ENCODE measurements at regions not wholly inside any gene's neighbourhood (a gene's known extent, or its start where the extent isn't known, plus 50 kb on each side); places are given as distances from the start of the nearest gene placed in this dataset.

DNA sequence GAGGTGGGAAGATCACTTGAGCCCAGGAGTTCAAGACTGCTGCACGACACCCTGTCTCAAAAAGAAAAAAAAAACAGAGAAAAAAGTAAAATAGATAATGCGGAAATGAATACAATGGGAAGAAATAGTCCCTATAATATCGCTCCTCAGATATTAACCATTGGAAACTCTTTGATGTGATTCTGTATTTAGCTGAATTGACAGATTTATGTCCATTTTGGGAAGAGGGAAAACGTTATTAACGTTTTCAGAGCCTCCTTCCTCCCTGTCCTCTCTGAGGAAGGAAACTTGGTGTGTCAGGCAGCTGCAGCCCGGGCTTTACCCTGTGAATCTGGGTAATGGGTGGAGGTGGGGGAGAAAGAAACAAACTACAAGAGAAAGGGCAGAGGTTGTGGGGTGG is 61.6 kb upstream of the ECE1 start:
- Histone ChIP-seq H3K36me3 (ENCODE audit: low read depth) (no peaks in the 10 kb centered on the region), H3K4me2 (no peak overlapping the region), H4K20me1 (ENCODE audit: insufficient read depth) (no peaks in the 10 kb centered on the region), H3K9me3 (ENCODE audit: insufficient read depth, low read depth) (no peaks in the 10 kb centered on the region), H2AFZ (no peak overlapping the region), H3F3A (ENCODE audit: insufficient read depth, low read depth) (no peaks in the 10 kb centered on the region), H3K9me2 (ENCODE audit: insufficient read depth) (no peaks in the 10 kb centered on the region), H3K4me3 (no peak overlapping the region), H3K79me2 (ENCODE audit: low read depth) (no peaks in the 10 kb centered on the region), H3K27me3 (ENCODE audit: insufficient read depth, low read depth) (no peaks in the 10 kb centered on the region), H3K27ac (no peak overlapping the region), H3K4me1 (replicated peaks; ENCODE audit: insufficient read depth) (no peaks in the 10 kb centered on the region)
- intact Hi-C loops (cut with micrococcal nuclease; ENCODE audit: unreplicated experiment), result no loop called here
- DNase-seq, result no peak
- ChIA-PET CTCF (no interaction called here), POLR2A (ENCODE audit: unreplicated experiment) (no interaction called here)
- TF ChIP-seq, protein P1, sequence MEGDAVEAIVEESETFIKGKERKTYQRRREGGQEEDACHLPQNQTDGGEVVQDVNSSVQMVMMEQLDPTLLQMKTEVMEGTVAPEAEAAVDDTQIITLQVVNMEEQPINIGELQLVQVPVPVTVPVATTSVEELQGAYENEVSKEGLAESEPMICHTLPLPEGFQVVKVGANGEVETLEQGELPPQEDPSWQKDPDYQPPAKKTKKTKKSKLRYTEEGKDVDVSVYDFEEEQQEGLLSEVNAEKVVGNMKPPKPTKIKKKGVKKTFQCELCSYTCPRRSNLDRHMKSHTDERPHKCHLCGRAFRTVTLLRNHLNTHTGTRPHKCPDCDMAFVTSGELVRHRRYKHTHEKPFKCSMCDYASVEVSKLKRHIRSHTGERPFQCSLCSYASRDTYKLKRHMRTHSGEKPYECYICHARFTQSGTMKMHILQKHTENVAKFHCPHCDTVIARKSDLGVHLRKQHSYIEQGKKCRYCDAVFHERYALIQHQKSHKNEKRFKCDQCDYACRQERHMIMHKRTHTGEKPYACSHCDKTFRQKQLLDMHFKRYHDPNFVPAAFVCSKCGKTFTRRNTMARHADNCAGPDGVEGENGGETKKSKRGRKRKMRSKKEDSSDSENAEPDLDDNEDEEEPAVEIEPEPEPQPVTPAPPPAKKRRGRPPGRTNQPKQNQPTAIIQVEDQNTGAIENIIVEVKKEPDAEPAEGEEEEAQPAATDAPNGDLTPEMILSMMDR (conservative IDR thresholded peaks at IDR 0.05), result no peak
- TF ChIP-seq EZH2 (IDR thresholded peaks at IDR 0.05; ENCODE audit: low read depth), result no peak
- no TSS peak for BruUV-seq (replicated peaks)

DNA sequence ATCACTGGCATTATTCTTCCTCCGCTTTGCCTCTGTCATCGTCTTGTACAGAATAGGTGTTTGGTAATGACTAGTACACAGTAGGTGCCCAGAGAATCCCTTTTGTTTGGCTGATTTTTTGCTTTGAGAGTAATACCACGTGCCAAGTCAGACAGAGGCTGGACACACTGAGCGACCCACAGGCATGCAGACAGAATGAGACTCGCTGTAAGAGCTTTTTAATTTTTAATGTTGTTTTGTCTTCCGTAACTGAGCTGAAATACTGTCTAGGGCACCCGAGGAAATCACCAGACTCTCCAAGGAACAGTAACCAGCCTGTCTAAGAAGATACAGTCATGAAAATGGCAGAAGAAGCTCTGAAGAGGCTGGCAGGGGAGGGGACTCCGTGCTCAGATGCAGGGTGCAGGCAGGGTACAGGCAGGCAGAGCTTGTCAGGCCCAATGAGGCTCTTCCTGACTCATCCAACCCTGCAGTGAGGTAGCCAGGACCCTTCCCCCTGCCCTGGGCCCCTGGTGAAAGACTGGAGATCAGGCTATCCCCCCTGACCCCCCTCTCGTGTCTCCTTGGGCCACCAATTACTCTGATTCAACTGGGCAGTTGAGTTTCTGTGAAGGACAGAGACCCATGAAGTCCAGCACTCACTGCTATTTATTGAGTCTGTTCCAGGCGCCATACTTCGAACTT is 60.1 kb upstream of the ECE1 start:
- H3K4me2 ChIP-seq, result no peak overlapping the region
- intact Hi-C loops (cut with micrococcal nuclease; ENCODE audit: unreplicated experiment), result no loop called here
- CTCF ChIA-PET, result no interaction called here

DNA sequence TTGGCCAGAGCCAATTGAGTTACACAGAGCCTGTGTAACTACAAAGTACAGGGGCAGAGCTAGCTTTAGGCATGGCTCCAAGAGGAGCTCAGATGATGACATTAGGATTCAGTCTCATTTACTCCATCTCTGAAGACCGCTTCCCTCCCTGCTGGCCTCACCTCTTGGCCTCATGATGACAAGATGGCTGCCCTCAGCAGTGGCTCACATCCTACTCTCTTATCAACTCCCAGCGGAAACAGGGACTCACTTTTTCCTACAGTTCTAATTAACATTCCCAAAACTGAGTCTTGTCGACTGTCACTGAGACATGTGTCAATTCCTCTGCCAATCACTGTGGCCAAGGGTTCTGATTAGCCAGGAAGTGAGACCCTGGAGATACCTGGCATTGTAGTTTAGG is 59.4 kb upstream of the ECE1 start:
- H3K27ac ChIP-seq, result no peak overlapping the region
- H3F3A ChIP-seq (ENCODE audit: insufficient read depth, low read depth), result no peaks in the 10 kb centered on the region
- TF ChIP-seq EZH2 (IDR thresholded peaks at IDR 0.05; ENCODE audit: low read depth), result no peak
- TF ChIP-seq, protein P1 (conservative IDR thresholded peaks at IDR 0.05), result no peak
- H3K36me3 ChIP-seq (ENCODE audit: low read depth), result no peaks in the 10 kb centered on the region
- ChIA-PET CTCF (no interaction called here), POLR2A (ENCODE audit: unreplicated experiment) (interaction anchor here (0.7 kb wide), 1 partner anchor 237 kb away, joined by 4 read pairs; no protein-coding TSS in a partner anchor)
- no peak overlapping the region for H3K4me3 ChIP-seq
- H3K9me3 ChIP-seq (ENCODE audit: insufficient read depth, low read depth), result no peaks in the 10 kb centered on the region
- H3K4me1 ChIP-seq (replicated peaks; ENCODE audit: insufficient read depth), result no peaks in the 10 kb centered on the region
- no peak overlapping the region for H2AFZ ChIP-seq
- H3K9me2 ChIP-seq (ENCODE audit: insufficient read depth), result no peaks in the 10 kb centered on the region
- peaks cover 5% of the 10 kb centered on the region for H3K79me2 ChIP-seq (ENCODE audit: low read depth)
- no peak overlapping the region for H3K4me2 ChIP-seq
- BruUV-seq (replicated peaks), result no TSS peak
- H3K27me3 ChIP-seq (ENCODE audit: insufficient read depth, low read depth), result no peaks in the 10 kb centered on the region
- DNase-seq, result no peak
- intact Hi-C loops (cut with micrococcal nuclease; ENCODE audit: unreplicated experiment), result no loop called here
- H4K20me1 ChIP-seq (ENCODE audit: insufficient read depth), result no peaks in the 10 kb centered on the region

More for the DNA sequence above, 60.1 kb upstream of the ECE1 start:
- no peaks in the 10 kb centered on the region for H3K27me3 ChIP-seq (ENCODE audit: insufficient read depth, low read depth)
- no peak for TF ChIP-seq EZH2 (IDR thresholded peaks at IDR 0.05; ENCODE audit: low read depth)
- TF ChIP-seq, protein P1 (conservative IDR thresholded peaks at IDR 0.05), result no peak
- no peak overlapping the region for H2AFZ ChIP-seq
- POLR2A ChIA-PET (ENCODE audit: unreplicated experiment), result no interaction called here
- H3K36me3 ChIP-seq (ENCODE audit: low read depth), result no peaks in the 10 kb centered on the region
- H3K4me1 ChIP-seq (replicated peaks; ENCODE audit: insufficient read depth), result no peaks in the 10 kb centered on the region
- H3K9me2 ChIP-seq (ENCODE audit: insufficient read depth), result no peaks in the 10 kb centered on the region
- H3K27ac ChIP-seq, result no peak overlapping the region
- BruUV-seq (replicated peaks), result no TSS peak
- no peak for DNase-seq
- no peaks in the 10 kb centered on the region for H3K9me3 ChIP-seq (ENCODE audit: insufficient read depth, low read depth)
- peaks cover 3% of the 10 kb centered on the region; the same call in 1 of the 2 replicates for H3K79me2 ChIP-seq (ENCODE audit: low read depth)
- no peaks in the 10 kb centered on the region for H4K20me1 ChIP-seq (ENCODE audit: insufficient read depth)
- no peaks in the 10 kb centered on the region for H3F3A ChIP-seq (ENCODE audit: insufficient read depth, low read depth)
- no peak overlapping the region for H3K4me3 ChIP-seq

All from PC-9 (cell line).